Osteocyte (in vitro differentiated cells): ENCODE measurements at regions not wholly inside any gene's neighbourhood (a gene's known extent, or its start where the extent isn't known, plus 50 kb on each side); places are given as distances from the start of the nearest gene placed in this dataset.

ENCODE experiments used
- DNase-seq: peaks from one replicate; pipeline ENCODE4 v3.0.0; 2021; ENCODE audit warnings: mixed read lengths; ENCODE audit not compliant: unreplicated experiment; ENCODE audit errors: extremely low spot score
- H3K27ac Mint-ChIP-seq: one replicate; pipeline ENCODE4 v1.8.0; 2021; ENCODE audit warnings: mild to moderate bottlenecking, mixed read lengths; ENCODE audit not compliant: unreplicated experiment
- H3K27me3 Mint-ChIP-seq: one replicate; pipeline ENCODE4 v1.8.0; 2021; ENCODE audit warnings: mixed read lengths; ENCODE audit not compliant: unreplicated experiment
- H3K36me3 Mint-ChIP-seq: one replicate; pipeline ENCODE4 v1.8.0; 2021; ENCODE audit warnings: mixed read lengths; ENCODE audit not compliant: unreplicated experiment
- H3K4me1 Mint-ChIP-seq: one replicate; pipeline ENCODE4 v1.8.0; 2021; ENCODE audit warnings: mixed read lengths; ENCODE audit not compliant: unreplicated experiment
- H3K4me3 Mint-ChIP-seq: one replicate; pipeline ENCODE4 v1.8.0; 2021; ENCODE audit warnings: mild to moderate bottlenecking, moderate library complexity, mixed read lengths; ENCODE audit not compliant: unreplicated experiment
- H3K9me3 Mint-ChIP-seq: one replicate; pipeline ENCODE4 v1.8.0; 2021; ENCODE audit warnings: mixed read lengths; ENCODE audit not compliant: unreplicated experiment
- CTCF ChIP-seq: fragments of 200-600 bp; sonication (generic); IDR thresholded peaks from 2 replicates; pipeline ENCODE4 v1.5.0; 2021; ENCODE audit warnings: antibody characterized with exemption, mild to moderate bottlenecking, moderate library complexity

- Mint-ChIP-seq H3K4me3 (no peak overlapping the region), H3K36me3 (no peaks in the 10 kb centered on the region)
Measured at GRCh38 chr6:166684170-166684569, 57.1 kb upstream of the RPS6KA2 start.

GRCh38 chr6:166683477-166683876 is 56.4 kb upstream of the RPS6KA2 start:
- no peak overlapping the region for H3K4me3 Mint-ChIP-seq
- no peaks in the 10 kb centered on the region for H3K9me3 Mint-ChIP-seq
- H3K36me3 Mint-ChIP-seq = no peaks in the 10 kb centered on the region
- no peaks in the 10 kb centered on the region for H3K4me1 Mint-ChIP-seq
- no peak for TF ChIP-seq CTCF
- DNase-seq = no peak
- no peak overlapping the region for H3K27ac Mint-ChIP-seq
- no peaks in the 10 kb centered on the region for H3K27me3 Mint-ChIP-seq

More at GRCh38 chr6:166684170-166684569, 57.1 kb upstream of the RPS6KA2 start:
- Mint-ChIP-seq H3K27ac (no peak overlapping the region), H3K27me3 (no peaks in the 10 kb centered on the region), H3K4me1 (no peaks in the 10 kb centered on the region), H3K9me3 (no peaks in the 10 kb centered on the region)
- TF ChIP-seq CTCF = no peak
- DNase-seq = no peak

- Mint-ChIP-seq H3K27ac (no peak overlapping the region), H3K27me3 (no peaks in the 10 kb centered on the region), H3K36me3 (no peaks in the 10 kb centered on the region), H3K4me3 (no peak overlapping the region), H3K9me3 (no peaks in the 10 kb centered on the region), H3K4me1 (no peaks in the 10 kb centered on the region)
- no peak for DNase-seq
- TF ChIP-seq CTCF = no peak
Measured at GRCh38 chr6:166679566-166679965, 52.5 kb upstream of the RPS6KA2 start.

- no peak for TF ChIP-seq CTCF
- DNase-seq = no peak
- H3K36me3 Mint-ChIP-seq = no peaks in the 10 kb centered on the region
- no peak overlapping the region for H3K27ac Mint-ChIP-seq
- no peak overlapping the region for H3K4me3 Mint-ChIP-seq
- H3K27me3 Mint-ChIP-seq = no peaks in the 10 kb centered on the region
- no peaks in the 10 kb centered on the region for H3K9me3 Mint-ChIP-seq
- no peaks in the 10 kb centered on the region for H3K4me1 Mint-ChIP-seq
Measured at GRCh38 chr6:166678426-166678825, 51.4 kb upstream of the RPS6KA2 start.

- no peaks in the 10 kb centered on the region for H3K9me3 Mint-ChIP-seq
- no peak for DNase-seq
- H3K4me3 Mint-ChIP-seq = no peak overlapping the region
- TF ChIP-seq CTCF = no peak
- H3K36me3 Mint-ChIP-seq = no peaks in the 10 kb centered on the region
- no peaks in the 10 kb centered on the region for H3K4me1 Mint-ChIP-seq
- no peaks in the 10 kb centered on the region for H3K27me3 Mint-ChIP-seq
- H3K27ac Mint-ChIP-seq = no peak overlapping the region
Measured at GRCh38 chr6:166677941-166678340, 50.9 kb upstream of the RPS6KA2 start.
